HepG2 (cell line): ENCODE measurements at regions not wholly inside any gene's neighbourhood (a gene's known extent, or its start where the extent isn't known, plus 50 kb on each side); places are given as distances from the start of the nearest gene placed in this dataset.

Experiments used
- ATF7 ChIP-seq, 2 experiments: fragments of 450-650 bp in 1 of 2; sonication (generic) in 1 of 2; formaldehyde crosslinking in 1 of 2; IDR thresholded peaks; 2 replicates each; pipeline versions ENCODE4 v1.4.0 to v1.6.1; 2016 to 2020; ENCODE audit warnings: antibody characterized with exemption in 1 of 2, mild to moderate bottlenecking in 1 of 2, missing genetic modification reagents in 1 of 2
- BHLHE40 ChIP-seq: IDR thresholded peaks from 2 replicates; pipeline ENCODE4 v1.6.1; 2011; ENCODE audit warnings: low read length, improper control_type of control experiment
- CTCF ChIP-seq: sonication (generic); formaldehyde crosslinking; IDR thresholded peaks from 2 replicates; pipeline ENCODE4 v1.5.0; 2020; ENCODE audit warnings: mild to moderate bottlenecking, missing genetic modification reagents, moderate library complexity
- E2F5 ChIP-seq: sonication (generic); formaldehyde crosslinking; conservative IDR thresholded peaks from 2 replicates; pipeline ENCODE4 v1.4.0; 2020; ENCODE audit warnings: missing genetic modification reagents
- NCOR1 ChIP-seq: fragments of 200-600 bp; sonication (generic); IDR thresholded peaks from 2 replicates; pipeline ENCODE4 v1.7.0; 2017; ENCODE audit warnings: antibody characterized with exemption, low read length, borderline replicate concordance
- RAD21 ChIP-seq: fragments of 450-650 bp; formaldehyde crosslinking; IDR thresholded peaks from 2 replicates; pipeline ENCODE4 v1.5.0; 2020; ENCODE audit warnings: mild to moderate bottlenecking
- RCOR2 ChIP-seq: IDR thresholded peaks from 2 replicates; pipeline ENCODE4 v1.6.1; 2016; ENCODE audit warnings: missing biosample characterization, missing genetic modification reagents
- RELA ChIP-seq: sonication (generic); formaldehyde crosslinking; IDR thresholded peaks from 2 replicates; pipeline ENCODE4 v1.4.0; 2020; ENCODE audit warnings: missing genetic modification reagents
- ZBTB14 ChIP-seq: sonication (generic); formaldehyde crosslinking; IDR thresholded peaks from 2 replicates; pipeline ENCODE4 v1.4.0; 2020; ENCODE audit warnings: missing genetic modification reagents
- ZNF629 ChIP-seq: sonication (generic); formaldehyde crosslinking; conservative IDR thresholded peaks from 2 replicates; pipeline ENCODE4 v1.5.0; 2020; ENCODE audit warnings: missing genetic modification reagents

GRCh38 chr2:47272031-47272864 lies 95.9 kb upstream of the CALM2 start:
- 0 out of 2 replicates have a peak, but pooled peaks have one; percentile 0 for TF ChIP-seq ZNF629 (CRISPR knock-in tag)
- TF ChIP-seq RAD21 (CRISPR knock-in tag): peak; percentile 97
- no peak for TF ChIP-seq ZBTB14 (CRISPR knock-in tag)
- TF ChIP-seq E2F5 (CRISPR knock-in tag): 0 out of 2 replicates have a peak, but pooled peaks have one; percentile 53
- TF ChIP-seq CTCF (CRISPR knock-in tag): peak; percentile 98
- TF ChIP-seq RCOR2 (CRISPR knock-in tag): 0 out of 2 replicates have a peak, but pooled peaks have one; percentile 45
- peak; percentile 19; the same call in 1 of the 2 replicates for TF ChIP-seq BHLHE40
- TF ChIP-seq ATF7 (IDR thresholded peaks at IDR 0.05): no peak
- TF ChIP-seq ATF7 (CRISPR knock-in tag; IDR thresholded peaks at IDR 0.05): peak; percentile 3; the same call in 1 of the 2 replicates
- TF ChIP-seq RELA (CRISPR knock-in tag): no peak
- no peak for TF ChIP-seq NCOR1
